Dendritic cell treated with granulocyte-macrophage colony-stimulating factor and Interleukin-4, amounts not matched to agents 40 ng/mL and 50 ng/mL, for 4 days (primary cell): ENCODE measurements at regions not wholly inside any gene's neighbourhood (a gene's known extent, or its start where the extent isn't known, plus 50 kb on each side); places are given as distances from the start of the nearest gene placed in this dataset.
"Not testable (repeated sequence)": the region's sequence is repeated elsewhere in the genome, so short reads cannot be mapped to it uniquely, and the experiment has no call there.

Experiments used
- H3K27ac Mint-ChIP-seq: one replicate; pipeline ENCODE4 v1.8.0; 2022; ENCODE audit warnings: mild to moderate bottlenecking, mixed read lengths
- H3K27me3 Mint-ChIP-seq: one replicate; pipeline ENCODE4 v1.8.0; 2022; ENCODE audit warnings: mild to moderate bottlenecking, mixed read lengths
- H3K36me3 Mint-ChIP-seq: one replicate; pipeline ENCODE4 v1.8.0; 2022; ENCODE audit warnings: low read depth, mixed read lengths
- H3K4me1 Mint-ChIP-seq: one replicate; pipeline ENCODE4 v1.8.0; 2022; ENCODE audit warnings: low read depth, mixed read lengths
- H3K4me3 Mint-ChIP-seq: one replicate; pipeline ENCODE4 v1.8.0; 2022; ENCODE audit warnings: mild to moderate bottlenecking, moderate library complexity, mixed read lengths
- H3K9me3 Mint-ChIP-seq: one replicate; pipeline ENCODE4 v1.8.0; 2022; ENCODE audit warnings: mixed read lengths
- intact Hi-C: fragments of 100-400 bp; cut with micrococcal nuclease; formaldehyde crosslinking; loops from one replicate; pipeline ENCODE4 v1.15.0; 2022

DNA sequence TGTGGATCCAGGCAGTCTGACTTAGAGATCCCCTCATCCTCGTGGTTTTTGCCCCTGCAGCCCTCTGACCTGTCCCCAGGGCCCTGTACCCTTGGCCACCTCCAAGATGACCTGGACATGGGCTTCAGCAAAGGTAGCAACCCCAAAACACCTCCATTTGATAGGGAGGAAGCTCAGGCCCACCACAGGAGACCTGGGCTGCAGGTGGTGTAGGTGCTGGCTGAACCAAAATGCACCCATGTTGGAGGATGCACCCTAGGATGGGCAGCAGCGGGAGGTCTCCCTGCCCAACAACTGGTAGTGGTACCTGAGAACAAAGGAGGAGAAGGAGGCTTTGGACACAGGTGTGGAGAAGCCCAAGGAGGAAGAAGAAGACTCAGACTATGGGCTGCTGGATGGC, 188.7 kb downstream of the ZNF716 start:
- H3K36me3 Mint-ChIP-seq = no peaks in the 10 kb centered on the region
- no peak overlapping the region for H3K4me3 Mint-ChIP-seq
- H3K9me3 Mint-ChIP-seq = peaks cover 46% of the 10 kb centered on the region
- no peaks in the 10 kb centered on the region for H3K27me3 Mint-ChIP-seq
- no peaks in the 10 kb centered on the region for H3K4me1 Mint-ChIP-seq
- H3K27ac Mint-ChIP-seq = no peak overlapping the region
- intact Hi-C loops = no loop called here

DNA sequence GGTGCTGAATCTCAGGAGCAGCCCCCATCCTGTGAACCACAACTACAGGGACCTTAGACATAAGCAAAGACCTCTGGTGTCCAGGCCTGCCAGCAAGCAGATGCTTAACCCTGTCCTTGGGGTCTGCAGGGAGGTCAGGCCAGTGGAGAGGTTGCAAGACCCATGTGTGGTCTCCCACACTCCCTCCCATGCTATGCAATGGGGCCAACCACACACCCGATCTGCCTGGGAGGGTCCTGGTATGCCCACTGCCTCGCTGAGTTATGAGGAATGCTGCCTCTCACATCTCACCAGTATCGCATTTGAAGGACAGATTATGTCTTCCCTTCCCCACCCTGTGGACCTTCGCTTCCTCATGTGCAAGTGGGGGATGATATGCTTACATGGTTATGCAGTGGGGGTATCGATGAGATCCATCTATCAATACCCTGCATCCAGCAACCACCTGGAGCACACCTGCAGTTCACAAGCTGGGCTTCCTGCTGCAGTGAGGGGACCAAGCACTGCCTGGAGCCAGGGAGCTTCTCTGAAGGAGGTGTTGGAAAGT, 191.6 kb downstream of the ZNF716 start:
- Mint-ChIP-seq H3K27me3 (no peaks in the 10 kb centered on the region), H3K4me1 (no peaks in the 10 kb centered on the region), H3K9me3 (peaks cover 70% of the 10 kb centered on the region), H3K27ac (no peak overlapping the region), H3K36me3 (no peaks in the 10 kb centered on the region), H3K4me3 (no peak overlapping the region)
- intact Hi-C loops = no loop called here

DNA sequence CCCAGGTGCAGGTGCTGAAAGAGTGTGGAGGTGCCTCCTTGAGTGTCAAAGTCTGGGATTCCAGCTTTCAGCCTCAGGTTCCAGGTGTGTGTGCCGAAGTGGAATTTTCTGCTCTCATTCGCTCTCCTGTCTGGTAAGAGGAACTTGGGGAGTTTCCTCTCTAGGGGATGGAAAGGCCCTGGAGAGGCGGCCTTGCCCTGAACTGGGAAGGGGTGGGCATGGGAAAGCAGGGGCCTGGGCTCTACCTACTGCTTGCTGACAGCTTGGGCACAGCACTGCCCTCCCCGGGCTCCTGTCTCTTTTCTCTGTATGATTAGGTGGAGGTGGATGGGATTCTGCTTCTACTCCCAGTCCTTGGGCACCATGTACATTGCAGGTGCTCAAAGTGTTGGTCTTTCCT, 192.8 kb downstream of the ZNF716 start:
- Mint-ChIP-seq H3K36me3 (no peaks in the 10 kb centered on the region), H3K4me1 (no peaks in the 10 kb centered on the region), H3K4me3 (no peak overlapping the region), H3K27ac (no peak overlapping the region), H3K27me3 (no peaks in the 10 kb centered on the region), H3K9me3 (peaks cover 81% of the 10 kb centered on the region)
- intact Hi-C loops = no loop called here

DNA sequence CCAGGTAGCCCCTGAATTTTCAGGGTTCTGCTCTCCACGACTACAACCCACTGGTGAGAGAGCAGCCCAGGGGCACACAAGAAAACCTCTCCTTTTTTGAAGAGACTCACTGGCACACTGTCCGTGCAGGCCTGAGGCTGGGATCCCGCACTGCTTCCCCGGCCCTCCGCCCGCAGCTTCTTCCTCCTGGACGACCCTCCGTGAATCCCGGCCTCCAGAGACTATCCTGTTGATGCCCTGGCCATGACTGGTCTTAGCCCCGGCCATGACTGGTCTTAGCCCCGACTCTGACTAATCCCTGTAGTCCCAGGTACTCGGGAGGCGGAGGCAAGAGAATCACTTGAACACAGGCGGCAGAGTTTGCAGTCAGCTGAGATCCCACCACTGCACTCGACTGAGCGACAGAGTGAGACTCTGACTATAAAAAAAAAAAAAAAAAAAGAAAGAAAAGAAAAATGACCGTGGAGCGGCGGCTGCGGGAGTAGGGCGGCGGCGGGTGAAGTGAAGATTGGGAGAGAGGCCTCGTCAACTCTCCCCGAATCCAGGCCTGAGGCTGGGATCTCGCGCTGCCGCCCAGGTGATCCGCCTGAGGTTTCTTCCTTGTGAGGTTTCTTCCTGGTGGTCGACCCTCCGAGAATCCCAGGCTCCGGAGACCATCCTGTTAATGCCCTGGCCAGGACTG, 196.4 kb downstream of the ZNF716 start:
- Mint-ChIP-seq H3K4me3 (no peak overlapping the region), H3K27me3 (no peaks in the 10 kb centered on the region), H3K9me3 (peaks cover 91% of the 10 kb centered on the region), H3K36me3 (no peaks in the 10 kb centered on the region), H3K27ac (no peak overlapping the region), H3K4me1 (no peaks in the 10 kb centered on the region)
- intact Hi-C loops = no loop called here

DNA sequence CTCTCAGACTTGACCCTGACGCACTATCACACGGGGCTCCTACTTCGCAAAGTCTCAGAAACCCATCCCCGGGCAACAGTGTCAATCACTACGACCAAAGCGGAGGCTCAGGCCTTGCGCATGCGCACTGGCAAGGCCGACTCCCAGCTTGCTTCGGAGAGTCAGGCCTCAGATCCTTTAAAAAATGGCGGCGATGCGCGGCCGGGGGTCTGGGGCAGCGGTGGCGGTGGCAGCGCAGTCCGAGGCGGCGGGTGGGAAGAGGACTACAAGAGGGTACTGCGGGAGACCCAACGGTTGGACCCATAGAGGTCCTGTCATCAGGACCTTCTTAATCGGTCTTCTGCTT, 196.9 kb downstream of the ZNF716 start:
- H3K9me3 Mint-ChIP-seq = peaks cover 91% of the 10 kb centered on the region
- intact Hi-C loops = no loop called here
- H3K27me3 Mint-ChIP-seq = no peaks in the 10 kb centered on the region
- H3K27ac Mint-ChIP-seq = no peak overlapping the region
- no peaks in the 10 kb centered on the region for H3K4me1 Mint-ChIP-seq
- H3K36me3 Mint-ChIP-seq = no peaks in the 10 kb centered on the region
- no peak overlapping the region for H3K4me3 Mint-ChIP-seq

DNA sequence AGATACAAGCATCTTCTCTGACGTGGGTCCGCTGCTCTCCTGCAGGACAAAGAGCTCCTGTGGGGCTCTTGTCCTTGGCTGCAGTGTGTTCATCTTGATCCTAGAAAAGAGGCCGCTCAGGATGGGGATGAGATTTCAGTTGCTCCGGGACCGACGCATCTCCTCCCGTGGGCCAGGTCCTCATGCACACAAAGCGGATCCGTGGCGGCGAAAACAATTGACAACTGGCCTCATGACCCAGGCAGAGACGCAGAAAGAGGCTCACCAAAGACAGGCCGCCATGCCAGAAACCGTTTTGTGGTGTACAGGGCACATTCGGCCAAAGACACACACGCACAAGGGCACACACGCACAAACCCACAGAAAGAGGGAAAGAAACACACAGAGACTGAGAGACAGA, 200.4 kb downstream of the ZNF716 start:
- intact Hi-C loops = not testable (repeated sequence)
- H3K9me3 Mint-ChIP-seq = peaks cover 96% of the 10 kb centered on the region

DNA sequence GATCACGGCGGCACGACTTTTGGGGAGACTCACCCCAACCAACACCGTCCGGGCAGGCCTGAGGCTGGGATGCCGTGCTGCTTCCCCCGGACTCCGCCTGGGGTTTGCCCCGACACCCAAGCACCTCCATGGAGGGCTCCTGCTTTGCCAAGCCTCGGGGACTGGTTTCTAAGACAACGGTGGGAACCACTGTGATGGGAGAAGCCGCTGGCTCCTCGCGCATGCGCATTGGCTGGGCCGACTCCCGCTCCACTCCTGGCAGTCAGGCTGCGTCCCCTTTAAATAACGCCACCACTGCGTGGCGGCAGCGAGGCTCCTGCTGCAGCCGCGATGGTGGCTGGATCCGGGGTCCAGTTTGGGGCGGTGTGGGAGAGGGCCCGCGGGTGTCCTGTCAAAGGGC, 201.0 kb downstream of the ZNF716 start:
- Mint-ChIP-seq H3K9me3 (peaks cover 96% of the 10 kb centered on the region), H3K27ac (no peak overlapping the region), H3K36me3 (no peaks in the 10 kb centered on the region), H3K4me3 (no peak overlapping the region), H3K4me1 (no peaks in the 10 kb centered on the region), H3K27me3 (no peaks in the 10 kb centered on the region)
- intact Hi-C loops = no loop called here

More for the DNA sequence above, 200.4 kb downstream of the ZNF716 start:
- not testable (repeated sequence) for H3K36me3 Mint-ChIP-seq, H3K4me3 Mint-ChIP-seq, H3K4me1 Mint-ChIP-seq, H3K27me3 Mint-ChIP-seq, H3K27ac Mint-ChIP-seq

DNA sequence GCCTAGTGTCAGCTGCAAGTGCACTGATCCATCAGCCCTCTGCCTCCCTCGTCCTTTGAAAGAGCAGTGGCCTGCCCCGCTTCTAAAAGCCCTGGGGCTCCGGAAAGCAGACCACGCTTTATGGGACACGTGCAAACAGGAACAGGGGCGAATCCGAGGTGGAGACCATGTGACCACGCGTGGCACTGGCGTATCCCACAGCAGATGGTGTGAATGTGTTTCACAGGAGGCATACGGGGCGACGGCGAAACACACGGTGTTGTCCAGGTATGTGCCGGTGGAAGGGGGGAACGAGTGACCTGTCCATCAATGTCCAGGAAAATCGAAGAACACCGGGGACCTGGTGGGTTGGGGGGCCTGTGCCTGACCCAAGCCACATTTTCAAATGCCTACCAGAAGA, 201.6 kb downstream of the ZNF716 start:
- H3K36me3 Mint-ChIP-seq, H3K27me3 Mint-ChIP-seq, intact Hi-C loops, H3K4me3 Mint-ChIP-seq, H3K27ac Mint-ChIP-seq, H3K4me1 Mint-ChIP-seq: not testable (repeated sequence)
- H3K9me3 Mint-ChIP-seq = peaks cover 92% of the 10 kb centered on the region

DNA sequence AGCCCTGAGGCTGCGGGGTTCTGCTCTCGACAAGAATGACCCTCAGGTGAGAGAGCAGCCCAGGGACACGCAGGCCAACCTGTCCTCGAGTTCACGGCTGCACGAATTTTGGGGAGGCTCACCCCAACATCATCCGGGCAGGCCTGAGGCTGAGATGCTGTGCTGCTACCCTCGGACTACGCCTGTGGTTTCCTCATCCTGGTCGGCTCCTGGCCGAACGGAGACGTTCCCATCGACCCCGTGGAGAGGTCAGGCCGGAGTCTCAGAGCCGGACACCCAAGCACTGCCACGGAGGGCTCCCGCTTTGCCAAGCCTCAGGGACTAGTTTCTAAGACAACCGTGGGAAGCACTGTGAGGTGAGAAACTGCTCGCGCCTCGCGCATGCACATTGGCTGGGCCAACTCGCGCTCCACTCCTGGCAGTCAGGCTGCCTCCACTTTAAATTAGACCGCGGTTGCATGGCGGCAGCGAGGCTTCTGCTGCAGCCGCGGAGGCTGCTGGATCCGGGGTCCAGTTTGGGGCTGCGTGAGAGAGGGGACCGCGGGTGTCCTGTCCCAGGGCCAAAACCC, 203.4 kb downstream of the ZNF716 start:
- no peaks in the 10 kb centered on the region for H3K36me3 Mint-ChIP-seq
- intact Hi-C loops = no loop called here
- no peak overlapping the region for H3K27ac Mint-ChIP-seq
- H3K4me3 Mint-ChIP-seq = no peak overlapping the region
- H3K9me3 Mint-ChIP-seq = peaks cover 87% of the 10 kb centered on the region
- H3K27me3 Mint-ChIP-seq = no peaks in the 10 kb centered on the region
- no peaks in the 10 kb centered on the region for H3K4me1 Mint-ChIP-seq

DNA sequence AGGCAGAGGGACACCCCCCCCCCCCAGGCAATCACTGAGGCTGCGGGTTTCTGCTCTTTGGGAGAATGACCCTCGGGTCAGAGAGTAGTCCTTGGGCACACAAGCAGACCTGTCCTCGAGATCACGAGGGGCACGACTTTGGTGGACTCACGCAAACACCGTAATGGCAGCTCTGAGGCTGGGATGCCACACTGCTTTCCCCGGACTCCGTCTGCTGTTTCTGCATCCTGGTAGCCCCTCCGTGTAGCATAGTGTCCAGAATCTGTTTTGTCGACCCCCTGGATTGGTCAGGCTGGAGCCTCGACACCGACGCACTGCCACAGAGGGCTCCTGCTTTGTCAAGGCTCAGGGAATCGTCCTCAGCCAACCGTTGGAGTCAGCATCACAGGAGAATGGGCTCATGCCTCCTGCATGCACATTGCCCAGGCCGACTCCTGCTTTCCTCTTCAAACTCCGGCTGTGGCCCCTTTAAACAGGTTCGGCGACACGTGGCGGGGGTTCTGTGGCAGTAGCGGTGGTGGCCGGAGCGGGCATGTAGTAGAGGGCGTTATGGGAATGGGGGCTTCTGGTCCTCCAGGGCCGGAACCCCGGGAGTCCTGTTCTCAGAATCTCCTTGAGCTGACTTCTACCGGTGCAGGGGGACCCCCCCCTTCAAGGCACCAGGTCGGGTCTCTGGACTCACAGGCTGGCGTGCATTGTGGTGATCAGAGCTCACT, 205.3 kb downstream of the ZNF716 start:
- intact Hi-C loops, H3K27me3 Mint-ChIP-seq, H3K27ac Mint-ChIP-seq, H3K36me3 Mint-ChIP-seq, H3K4me1 Mint-ChIP-seq, H3K4me3 Mint-ChIP-seq: not testable (repeated sequence)
- peaks cover 90% of the 10 kb centered on the region for H3K9me3 Mint-ChIP-seq

DNA sequence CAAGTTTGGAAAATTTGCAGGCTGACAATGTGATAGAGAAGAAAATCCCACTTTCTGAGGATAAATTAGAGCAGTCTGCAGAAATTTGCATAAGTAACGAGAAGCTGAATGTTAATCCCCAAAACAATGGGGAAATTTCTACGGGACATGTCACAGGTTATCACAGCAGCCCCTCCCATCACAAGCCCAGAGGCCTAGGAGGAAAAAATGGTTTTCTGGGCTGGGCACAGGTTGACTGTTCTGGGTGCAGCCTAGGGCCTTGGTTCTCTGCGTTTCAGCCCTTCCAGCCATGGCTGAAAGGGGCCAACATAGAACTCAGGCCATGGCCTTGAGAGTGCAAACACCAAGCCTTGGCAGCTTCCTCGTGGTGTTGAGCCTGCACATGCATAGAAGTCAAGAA, 209.2 kb downstream of the ZNF716 start:
- H3K36me3 Mint-ChIP-seq, H3K27me3 Mint-ChIP-seq, H3K4me3 Mint-ChIP-seq, intact Hi-C loops, H3K4me1 Mint-ChIP-seq, H3K27ac Mint-ChIP-seq: not testable (repeated sequence)
- H3K9me3 Mint-ChIP-seq = peaks cover 61% of the 10 kb centered on the region

DNA sequence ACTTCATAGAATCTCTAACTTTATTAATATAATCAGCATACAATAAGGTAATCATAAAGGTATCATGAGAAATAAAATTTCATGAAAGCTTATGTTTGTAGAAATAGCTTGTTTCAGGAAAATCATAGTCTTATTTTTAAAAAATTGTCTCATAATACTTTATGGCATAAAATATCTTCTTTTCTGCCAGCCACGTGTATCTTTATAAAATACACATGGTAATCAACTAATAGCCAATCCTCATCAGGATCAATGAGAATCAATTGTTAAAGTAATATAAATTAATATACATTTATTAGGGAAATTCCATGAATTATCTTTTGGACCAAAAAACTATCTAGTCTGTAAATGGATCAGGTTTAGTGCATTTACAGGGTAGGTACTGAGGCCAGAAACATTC, 227.0 kb downstream of the ZNF716 start:
- intact Hi-C loops, H3K4me1 Mint-ChIP-seq, H3K27ac Mint-ChIP-seq, H3K4me3 Mint-ChIP-seq, H3K36me3 Mint-ChIP-seq, H3K27me3 Mint-ChIP-seq: not testable (repeated sequence)
- peaks cover 63% of the 10 kb centered on the region for H3K9me3 Mint-ChIP-seq

DNA sequence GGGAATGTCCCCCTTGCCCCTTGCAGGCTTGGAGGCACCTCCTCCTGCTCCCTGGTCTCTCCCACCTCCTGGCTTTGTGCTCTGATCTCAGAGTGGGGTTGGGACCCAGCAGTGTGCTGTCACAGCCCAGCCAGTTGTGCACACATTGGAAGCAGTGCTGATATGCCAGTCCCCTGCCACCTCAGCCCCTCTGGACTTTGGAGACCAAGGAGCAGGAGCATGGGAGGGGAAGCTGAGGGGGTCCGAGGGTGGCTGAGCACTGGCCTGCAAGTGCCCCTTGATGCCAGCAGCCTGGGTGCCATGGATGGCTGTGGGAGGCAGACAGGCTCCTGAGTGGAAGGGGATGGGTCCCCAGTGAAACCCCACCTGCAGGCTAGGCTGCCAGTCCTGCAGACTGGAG, 235.4 kb downstream of the ZNF716 start:
- peaks cover 35% of the 10 kb centered on the region for H3K9me3 Mint-ChIP-seq
- intact Hi-C loops = no loop called here
- no peak overlapping the region for H3K27ac Mint-ChIP-seq
- no peaks in the 10 kb centered on the region for H3K36me3 Mint-ChIP-seq
- no peak overlapping the region for H3K4me3 Mint-ChIP-seq
- H3K27me3 Mint-ChIP-seq = no peaks in the 10 kb centered on the region
- no peaks in the 10 kb centered on the region for H3K4me1 Mint-ChIP-seq
